K562 (cell line): ENCODE measurements at regions not wholly inside any gene's neighbourhood (a gene's known extent, or its start where the extent isn't known, plus 50 kb on each side); places are given as distances from the start of the nearest gene placed in this dataset.

Experiments used
- ZNF77 ChIP-seq: fragments of 250-450 bp; sonication (Bioruptor Pico); IDR thresholded peaks from 2 replicates; pipeline ENCODE4 v1.5.0; 2020
- TF ChIP-seq, protein P1 (sequence below): IDR thresholded peaks from 2 replicates; pipeline ENCODE4 v1.6.1; 2011; ENCODE audit warnings: borderline replicate concordance, low read depth, mild to moderate bottlenecking, moderate library complexity, low read length; ENCODE audit not compliant: insufficient read depth, poor library complexity, severe bottlenecking

- TF ChIP-seq, protein P1, sequence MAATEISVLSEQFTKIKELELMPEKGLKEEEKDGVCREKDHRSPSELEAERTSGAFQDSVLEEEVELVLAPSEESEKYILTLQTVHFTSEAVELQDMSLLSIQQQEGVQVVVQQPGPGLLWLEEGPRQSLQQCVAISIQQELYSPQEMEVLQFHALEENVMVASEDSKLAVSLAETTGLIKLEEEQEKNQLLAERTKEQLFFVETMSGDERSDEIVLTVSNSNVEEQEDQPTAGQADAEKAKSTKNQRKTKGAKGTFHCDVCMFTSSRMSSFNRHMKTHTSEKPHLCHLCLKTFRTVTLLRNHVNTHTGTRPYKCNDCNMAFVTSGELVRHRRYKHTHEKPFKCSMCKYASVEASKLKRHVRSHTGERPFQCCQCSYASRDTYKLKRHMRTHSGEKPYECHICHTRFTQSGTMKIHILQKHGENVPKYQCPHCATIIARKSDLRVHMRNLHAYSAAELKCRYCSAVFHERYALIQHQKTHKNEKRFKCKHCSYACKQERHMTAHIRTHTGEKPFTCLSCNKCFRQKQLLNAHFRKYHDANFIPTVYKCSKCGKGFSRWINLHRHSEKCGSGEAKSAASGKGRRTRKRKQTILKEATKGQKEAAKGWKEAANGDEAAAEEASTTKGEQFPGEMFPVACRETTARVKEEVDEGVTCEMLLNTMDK: no peak
- no peak for TF ChIP-seq ZNF77 (CRISPR knock-in tag)
Measured at GRCh38 chr2:199602271-199602895, 144.6 kb upstream of the SATB2 start.
